Endothelial cell of umbilical vein (primary cell): ENCODE measurements at regions not wholly inside any gene's neighbourhood (a gene's known extent, or its start where the extent isn't known, plus 50 kb on each side); places are given as distances from the start of the nearest gene placed in this dataset.

Experiments used
- BruUV-seq: library from RNA; stranded (reverse); fragments of 400-500 nt; replicated peaks from 2 replicates; lab custom pipeline; 2021; lab: Mats Ljungman, UMichigan
- CTCF ChIA-PET: fragments of 300-600, 350-600 bp; sonication (Branson Sonifier 250); formaldehyde crosslinking; loops from one replicate; lab custom pipeline; 2021; ENCODE audit warnings: antibody characterized with exemption, inconsistent platforms; lab: Charles Lee
- POLR2A ChIA-PET: fragments of 300-600, 350-600 bp; sonication (Branson Sonifier 250); formaldehyde crosslinking; loops from one replicate; lab custom pipeline; 2021; ENCODE audit warnings: antibody characterized with exemption, inconsistent platforms; lab: Charles Lee
- DNase-seq: peaks from one replicate; pipeline ENCODE4 v3.0.0-alpha.2; 2011; ENCODE audit warnings: low read depth, low spot score
- FAIRE-seq: peaks from 2 replicates; lab custom pipeline; 2011; peaks lifted over from hg19 to GRCh38; lab: Jason Lieb, UNC
- H2AFZ ChIP-seq: 2 replicates; pipeline ENCODE4 v1.6.0; 2012; ENCODE audit warnings: low read depth, low read length, control low read depth, inconsistent platforms
- H3K27ac ChIP-seq: 2 replicates; pipeline ENCODE4 v1.5.1; 2011; ENCODE audit warnings: low read depth, mild to moderate bottlenecking, control low read depth, low read length, moderate library complexity; ENCODE audit not compliant: insufficient read depth
- H3K27me3 ChIP-seq, 2 experiments: 2 replicates each; pipeline versions ENCODE4 v1.6.0 to v1.6.1; 2011; ENCODE audit warnings: low read length in 2 of 2, mixed read lengths in 1 of 2; ENCODE audit not compliant: control insufficient read depth in 2 of 2, insufficient read depth in 2 of 2
- H3K36me3 ChIP-seq, 2 experiments: 2 replicates in 1 of 2; 3 replicates in 1 of 2; pipeline ENCODE4 v1.5.1; 2011; ENCODE audit warnings: low read length in 2 of 2, mild to moderate bottlenecking in 1 of 2, moderate library complexity in 1 of 2; ENCODE audit not compliant: control insufficient read depth in 2 of 2, insufficient read depth in 2 of 2; ENCODE audit errors: extremely low read depth in 1 of 2
- H3K4me1 ChIP-seq: 3 replicates; pipeline ENCODE4 v1.5.1; 2011; ENCODE audit warnings: mild to moderate bottlenecking, low read length; ENCODE audit not compliant: control insufficient read depth, insufficient read depth; ENCODE audit errors: extremely low read depth
- H3K4me2 ChIP-seq: 2 replicates; pipeline ENCODE4 v1.6.1; 2011; ENCODE audit warnings: low read length, control low read depth, mixed read lengths; ENCODE audit not compliant: insufficient read depth
- H3K4me3 ChIP-seq, 3 experiments: fragments of 200-600 bp in 1 of 3; sonication (generic), shearing (Covaris generic) in 1 of 3; replicated peaks in 1 of 3; 2 replicates each; pipeline ENCODE4 v1.5.1; 2011 to 2016; ENCODE audit warnings: control low read depth in 3 of 3, low read length in 3 of 3, mild to moderate bottlenecking in 2 of 3, inconsistent platforms in 1 of 3, low read depth in 1 of 3, moderate library complexity in 1 of 3; ENCODE audit not compliant: insufficient read depth in 1 of 3
- H3K79me2 ChIP-seq: 2 replicates; pipeline ENCODE4 v1.6.0; 2012; ENCODE audit warnings: low read length, inconsistent platforms; ENCODE audit not compliant: control insufficient read depth, insufficient read depth
- H3K9ac ChIP-seq: replicated peaks from 2 replicates; pipeline ENCODE3; 2011; ENCODE audit warnings: low read length, control low read depth; ENCODE audit not compliant: insufficient read depth; ENCODE audit errors: extremely low read depth
- H3K9me1 ChIP-seq: replicated peaks from 3 replicates; pipeline ENCODE4 v1.6.0; 2011; ENCODE audit warnings: mild to moderate bottlenecking, low read length; ENCODE audit not compliant: control insufficient read depth, insufficient read depth; ENCODE audit errors: extremely low read depth
- H3K9me3 ChIP-seq: replicated peaks from 2 replicates; pipeline ENCODE4 v1.5.1; 2012; ENCODE audit warnings: low read length, inconsistent platforms; ENCODE audit not compliant: control insufficient read depth, insufficient read depth
- H4K20me1 ChIP-seq: replicated peaks from 2 replicates; pipeline ENCODE3; 2011; ENCODE audit warnings: mild to moderate bottlenecking, low read length; ENCODE audit not compliant: control insufficient read depth, insufficient read depth; ENCODE audit errors: extremely low read depth
- EZH2 ChIP-seq: IDR thresholded peaks from 2 replicates; pipeline ENCODE4 v1.6.1; 2012; ENCODE audit warnings: borderline replicate concordance, low read depth, mild to moderate bottlenecking, moderate library complexity, low read length, inconsistent platforms; ENCODE audit not compliant: severe bottlenecking
- FOS ChIP-seq: IDR thresholded peaks from 2 replicates; pipeline ENCODE4 v1.6.1; 2011; ENCODE audit warnings: mild to moderate bottlenecking, low read length, moderate library complexity, borderline replicate concordance; ENCODE audit not compliant: insufficient read depth
- GATA2 ChIP-seq: IDR thresholded peaks from 2 replicates; pipeline ENCODE4 v1.7.0; 2011; ENCODE audit warnings: low read depth, mild to moderate bottlenecking, moderate library complexity, mixed read lengths, low read length; ENCODE audit not compliant: insufficient read length, insufficient read depth
- JUN ChIP-seq: IDR thresholded peaks from 2 replicates; pipeline ENCODE4 v1.6.1; 2011; ENCODE audit warnings: borderline replicate concordance, low read depth; ENCODE audit not compliant: insufficient read length, insufficient read depth
- MYC ChIP-seq: IDR thresholded peaks from one replicate; pipeline ENCODE4 v1.6.1; 2011; ENCODE audit warnings: mild to moderate bottlenecking, low read depth, low read length
- POLR2A ChIP-seq: IDR thresholded peaks from 2 replicates; pipeline ENCODE4 v1.6.1; 2012; ENCODE audit warnings: low read depth, mild to moderate bottlenecking, control low read depth, low read length
- dilution Hi-C: fragments of 300-500 bp; cut with MboI; formaldehyde crosslinking; loops from one replicate; pipeline ENCODE4 v1.15.0; 2019; ENCODE audit warnings: low sequenced_read_pairs; ENCODE audit not compliant: extremely low pct_ligation_motif_present
- intact Hi-C: fragments of 100-400 bp; cut with micrococcal nuclease; formaldehyde crosslinking; loops from one replicate; pipeline ENCODE4 v1.10.0; 2022
- TF ChIP-seq, protein P1 (sequence below): IDR thresholded peaks from 2 replicates; pipeline ENCODE4 v1.6.1; 2011; ENCODE audit not compliant: insufficient read depth, insufficient read length
- TF ChIP-seq, protein P2 (sequence below), 2 donors: IDR thresholded peaks; 1 replicate in 1 of 2; 2 replicates in 1 of 2; pipeline ENCODE4 v1.5.1; 2011; ENCODE audit warnings: low read length in 2 of 2, mild to moderate bottlenecking in 2 of 2, moderate library complexity in 2 of 2, control low read depth in 1 of 2, inconsistent platforms in 1 of 2, low read depth in 1 of 2; ENCODE audit not compliant: insufficient read depth in 1 of 2; ENCODE audit errors: extremely low read depth in 1 of 2

DNA sequence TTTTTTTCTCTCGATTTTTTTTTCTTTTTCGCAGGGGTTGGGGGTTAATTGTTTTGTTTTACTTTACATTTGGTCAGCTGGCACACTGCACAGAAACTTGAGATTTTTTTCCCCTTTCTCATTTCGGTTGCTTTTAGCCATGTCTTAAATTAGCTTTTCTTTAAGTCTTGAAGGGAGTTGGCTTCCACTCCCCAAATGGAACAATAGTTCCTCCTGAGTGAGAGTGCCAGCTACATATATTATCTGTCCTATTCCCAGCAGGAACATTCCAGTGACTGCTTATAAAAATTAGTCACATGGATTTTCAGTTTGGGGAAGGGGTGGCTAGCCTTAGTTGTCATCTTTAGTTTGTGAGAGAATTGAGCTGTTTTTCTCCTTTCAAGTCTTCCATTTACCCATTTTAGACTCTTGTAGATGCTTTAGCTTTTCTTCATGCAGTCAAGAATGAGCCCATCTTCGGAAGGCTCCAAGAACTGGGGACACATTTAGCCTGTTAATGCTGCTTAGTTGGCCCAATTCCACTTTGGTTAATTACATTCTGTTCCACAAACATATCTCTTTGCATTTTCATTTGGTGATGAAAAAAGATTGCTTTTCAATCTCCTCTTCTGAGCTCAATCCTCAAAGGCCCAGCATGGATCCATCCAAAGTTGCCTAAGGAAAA is 510.1 kb upstream of the CXADR start:
- CTCF ChIA-PET = interaction anchor here (0.8 kb wide), 1 partner anchor 9 kb away, joined by 3 read pairs; no protein-coding TSS in a partner anchor
- no peak overlapping the region for H3K4me2 ChIP-seq
- H2AFZ ChIP-seq = no peak overlapping the region
- DNase-seq = no peak
- no TSS peak for BruUV-seq
- no peaks in the 10 kb centered on the region for H3K27me3 ChIP-seq
- H4K20me1 ChIP-seq = no peaks in the 10 kb centered on the region
- no peak overlapping the region for H3K9ac ChIP-seq
- no peak for FAIRE-seq
- TF ChIP-seq JUN = no peak
- no peak for TF ChIP-seq GATA2
- TF ChIP-seq MYC = no peak
- TF ChIP-seq, protein P1, sequence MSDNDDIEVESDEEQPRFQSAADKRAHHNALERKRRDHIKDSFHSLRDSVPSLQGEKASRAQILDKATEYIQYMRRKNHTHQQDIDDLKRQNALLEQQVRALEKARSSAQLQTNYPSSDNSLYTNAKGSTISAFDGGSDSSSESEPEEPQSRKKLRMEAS = no peak
- TF ChIP-seq, protein P2, sequence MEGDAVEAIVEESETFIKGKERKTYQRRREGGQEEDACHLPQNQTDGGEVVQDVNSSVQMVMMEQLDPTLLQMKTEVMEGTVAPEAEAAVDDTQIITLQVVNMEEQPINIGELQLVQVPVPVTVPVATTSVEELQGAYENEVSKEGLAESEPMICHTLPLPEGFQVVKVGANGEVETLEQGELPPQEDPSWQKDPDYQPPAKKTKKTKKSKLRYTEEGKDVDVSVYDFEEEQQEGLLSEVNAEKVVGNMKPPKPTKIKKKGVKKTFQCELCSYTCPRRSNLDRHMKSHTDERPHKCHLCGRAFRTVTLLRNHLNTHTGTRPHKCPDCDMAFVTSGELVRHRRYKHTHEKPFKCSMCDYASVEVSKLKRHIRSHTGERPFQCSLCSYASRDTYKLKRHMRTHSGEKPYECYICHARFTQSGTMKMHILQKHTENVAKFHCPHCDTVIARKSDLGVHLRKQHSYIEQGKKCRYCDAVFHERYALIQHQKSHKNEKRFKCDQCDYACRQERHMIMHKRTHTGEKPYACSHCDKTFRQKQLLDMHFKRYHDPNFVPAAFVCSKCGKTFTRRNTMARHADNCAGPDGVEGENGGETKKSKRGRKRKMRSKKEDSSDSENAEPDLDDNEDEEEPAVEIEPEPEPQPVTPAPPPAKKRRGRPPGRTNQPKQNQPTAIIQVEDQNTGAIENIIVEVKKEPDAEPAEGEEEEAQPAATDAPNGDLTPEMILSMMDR (IDR thresholded peaks at IDR 0.05; ENCODE audit: extremely low read depth in 1 of 2, insufficient read depth in 1 of 2, low read depth in 1 of 2, low read length in 2 of 2) = no peak
- no peak for TF ChIP-seq POLR2A
- no peak for TF ChIP-seq FOS
- TF ChIP-seq EZH2 = no peak
- POLR2A ChIA-PET = no interaction called here
- H3K9me1 ChIP-seq = no peaks in the 10 kb centered on the region
- dilution Hi-C loops (no loop called here), intact Hi-C loops (no loop called here)
- no peak overlapping the region for H3K4me3 ChIP-seq
- H3K4me1 ChIP-seq = no peaks in the 10 kb centered on the region
- H3K79me2 ChIP-seq = no peaks in the 10 kb centered on the region
- H3K27ac ChIP-seq = no peak overlapping the region
- no peaks in the 10 kb centered on the region for H3K36me3 ChIP-seq
- H3K9me3 ChIP-seq = no peaks in the 10 kb centered on the region
